COR-L47 (cell line): ENCODE measurements at regions not wholly inside any gene's neighbourhood (a gene's known extent, or its start where the extent isn't known, plus 50 kb on each side); places are given as distances from the start of the nearest gene placed in this dataset.
"Not testable (repeated sequence)": the region's sequence is repeated elsewhere in the genome, so short reads cannot be mapped to it uniquely, and the experiment has no call there.

Experiments
- DNase-seq: peaks from one replicate; lab custom pipeline; 2025; lab: John Stamatoyannopoulos, UW

- not testable (repeated sequence) for DNase-seq
Observed at GRCh38 chr2:95654897-95655296, 63.1 kb downstream of the TRIM43 start.

- DNase-seq: not testable (repeated sequence)
Observed at GRCh38 chr2:95656553-95656952, 64.8 kb downstream of the TRIM43 start.

- DNase-seq: not testable (repeated sequence)
Observed at GRCh38 chr2:95657937-95658336, 66.1 kb downstream of the TRIM43 start.

GRCh38 chr2:95660766-95661562, 69.2 kb downstream of the TRIM43 start:
- not testable (repeated sequence) for DNase-seq

GRCh38 chr2:95663471-95664441, 72.0 kb downstream of the TRIM43 start:
- DNase-seq: not testable (repeated sequence)

- not testable (repeated sequence) for DNase-seq
Observed at GRCh38 chr2:95666636-95667035, 74.8 kb downstream of the TRIM43 start.

- DNase-seq: no peak
Observed at GRCh38 chr2:95667480-95667879, 75.7 kb downstream of the TRIM43 start.

- not testable (repeated sequence) for DNase-seq
Observed at GRCh38 chr2:95668934-95669333, 77.1 kb downstream of the TRIM43 start.

GRCh38 chr2:95669441-95669991, 77.7 kb downstream of the TRIM43 start:
- no peak for DNase-seq

- no peak for DNase-seq
Observed at GRCh38 chr2:95670167-95670566, 78.4 kb downstream of the TRIM43 start.

- no peak for DNase-seq
Observed at GRCh38 chr2:95670686-95671085, 78.9 kb downstream of the TRIM43 start.

- DNase-seq: not testable (repeated sequence)
Observed at GRCh38 chr2:95671171-95671570, 79.4 kb downstream of the TRIM43 start.

GRCh38 chr2:95671992-95672391, 80.2 kb downstream of the TRIM43 start:
- not testable (repeated sequence) for DNase-seq

GRCh38 chr2:95672500-95672899, 80.7 kb downstream of the TRIM43 start:
- not testable (repeated sequence) for DNase-seq

GRCh38 chr2:95674186-95674585, 82.4 kb downstream of the TRIM43 start:
- DNase-seq: no peak

GRCh38 chr2:95676573-95676972, 84.8 kb downstream of the TRIM43 start:
- DNase-seq: not testable (repeated sequence)

GRCh38 chr2:95677346-95677745, 85.5 kb downstream of the TRIM43 start:
- DNase-seq: no peak

GRCh38 chr2:95677833-95678232, 86.0 kb downstream of the TRIM43 start:
- DNase-seq: not testable (repeated sequence)

GRCh38 chr2:95681158-95681557, 89.4 kb downstream of the TRIM43 start:
- DNase-seq: not testable (repeated sequence)

GRCh38 chr2:95681589-95682081, 89.8 kb downstream of the TRIM43 start:
- DNase-seq: not testable (repeated sequence)

- DNase-seq: not testable (repeated sequence)
Observed at GRCh38 chr2:95682889-95683517, 91.2 kb downstream of the TRIM43 start.

- DNase-seq: no peak
Observed at GRCh38 chr2:95685513-95685912, 93.7 kb downstream of the TRIM43 start.
